Thoracic aorta (tissue), 2 donors: ENCODE measurements at regions not wholly inside any gene's neighbourhood (a gene's known extent, or its start where the extent isn't known, plus 50 kb on each side); places are given as distances from the start of the nearest gene placed in this dataset.

Source experiments
- ATAC-seq: fragments of 150-250 bp; one replicate; pipeline ENCODE4 v1.8.0; 2017; ENCODE audit warnings: low read depth; ENCODE audit not compliant: insufficient number of reproducible peaks, low FRiP score
- DNase-seq: peaks from one replicate; pipeline ENCODE4 v3.0.0-alpha.2; 2020; ENCODE audit warnings: low spot score
- H3K27ac ChIP-seq, 2 donors: fragments of 200-600 bp; sonication (generic); 1 replicate in 1 of 2; 2 replicates in 1 of 2; pipeline ENCODE4 v1.5.1; 2016; ENCODE audit warnings: mild to moderate bottlenecking in 2 of 2, moderate library complexity in 2 of 2
- H3K27me3 ChIP-seq: fragments of 200-600 bp; sonication (generic); replicated peaks from 2 replicates; pipeline ENCODE4 v1.6.0; 2016; ENCODE audit warnings: mild to moderate bottlenecking; ENCODE audit not compliant: insufficient read depth
- H3K36me3 ChIP-seq: fragments of 200-600 bp; sonication (generic); one replicate; pipeline ENCODE4 v1.5.1; 2016
- H3K4me1 ChIP-seq, 2 donors: fragments of 200-600 bp; sonication (generic); 1 replicate in 1 of 2; 2 replicates in 1 of 2; pipeline versions ENCODE4 v1.5.1 to v1.6.0; 2016; ENCODE audit warnings: low read depth in 2 of 2, mild to moderate bottlenecking in 1 of 2; ENCODE audit not compliant: control insufficient read depth in 1 of 2
- H3K4me3 ChIP-seq: fragments of 200-600 bp; sonication (generic); 2 replicates; pipeline ENCODE4 v1.5.1; 2016; ENCODE audit warnings: mild to moderate bottlenecking
- H3K9me3 ChIP-seq: fragments of 200-600 bp; sonication (generic); 2 replicates; pipeline ENCODE4 v1.5.1; 2016
- TF ChIP-seq, protein P1 (sequence below): fragments of 200-600 bp; sonication (generic); IDR thresholded peaks from one replicate; pipeline ENCODE4 v1.5.1; 2019; ENCODE audit warnings: antibody characterized with exemption

DNA sequence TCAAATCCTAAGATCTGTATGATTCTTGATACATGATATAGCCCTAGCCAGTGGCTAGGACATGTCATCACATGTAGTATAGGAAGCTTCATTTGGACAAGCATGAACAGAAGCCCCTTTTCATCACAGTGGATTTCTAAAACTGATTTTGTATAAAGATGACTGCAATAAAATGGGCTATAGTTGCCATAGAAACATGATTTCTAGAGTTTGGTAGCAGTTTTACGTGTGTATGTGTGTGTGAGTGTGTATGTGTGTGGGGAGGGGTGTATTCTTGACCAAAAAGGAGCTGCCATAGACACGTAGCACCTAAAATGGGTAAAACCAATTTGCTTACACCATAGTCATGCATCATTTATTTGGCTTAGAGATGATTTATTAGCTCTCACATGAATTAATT lies 200.5 kb upstream of the CNR1 start:
- H3K27me3 ChIP-seq: no peaks in the 10 kb centered on the region
- H3K36me3 ChIP-seq: no peaks in the 10 kb centered on the region
- DNase-seq: no peak
- H3K9me3 ChIP-seq: no peaks in the 10 kb centered on the region
- TF ChIP-seq, protein P1, sequence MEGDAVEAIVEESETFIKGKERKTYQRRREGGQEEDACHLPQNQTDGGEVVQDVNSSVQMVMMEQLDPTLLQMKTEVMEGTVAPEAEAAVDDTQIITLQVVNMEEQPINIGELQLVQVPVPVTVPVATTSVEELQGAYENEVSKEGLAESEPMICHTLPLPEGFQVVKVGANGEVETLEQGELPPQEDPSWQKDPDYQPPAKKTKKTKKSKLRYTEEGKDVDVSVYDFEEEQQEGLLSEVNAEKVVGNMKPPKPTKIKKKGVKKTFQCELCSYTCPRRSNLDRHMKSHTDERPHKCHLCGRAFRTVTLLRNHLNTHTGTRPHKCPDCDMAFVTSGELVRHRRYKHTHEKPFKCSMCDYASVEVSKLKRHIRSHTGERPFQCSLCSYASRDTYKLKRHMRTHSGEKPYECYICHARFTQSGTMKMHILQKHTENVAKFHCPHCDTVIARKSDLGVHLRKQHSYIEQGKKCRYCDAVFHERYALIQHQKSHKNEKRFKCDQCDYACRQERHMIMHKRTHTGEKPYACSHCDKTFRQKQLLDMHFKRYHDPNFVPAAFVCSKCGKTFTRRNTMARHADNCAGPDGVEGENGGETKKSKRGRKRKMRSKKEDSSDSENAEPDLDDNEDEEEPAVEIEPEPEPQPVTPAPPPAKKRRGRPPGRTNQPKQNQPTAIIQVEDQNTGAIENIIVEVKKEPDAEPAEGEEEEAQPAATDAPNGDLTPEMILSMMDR: no peak
- H3K27ac ChIP-seq: no peak overlapping the region
- ATAC-seq: no peak
- H3K4me1 ChIP-seq: peaks cover 13 to 46% of the 10 kb centered on the region in 2 donors
- H3K4me3 ChIP-seq: no peak overlapping the region

DNA sequence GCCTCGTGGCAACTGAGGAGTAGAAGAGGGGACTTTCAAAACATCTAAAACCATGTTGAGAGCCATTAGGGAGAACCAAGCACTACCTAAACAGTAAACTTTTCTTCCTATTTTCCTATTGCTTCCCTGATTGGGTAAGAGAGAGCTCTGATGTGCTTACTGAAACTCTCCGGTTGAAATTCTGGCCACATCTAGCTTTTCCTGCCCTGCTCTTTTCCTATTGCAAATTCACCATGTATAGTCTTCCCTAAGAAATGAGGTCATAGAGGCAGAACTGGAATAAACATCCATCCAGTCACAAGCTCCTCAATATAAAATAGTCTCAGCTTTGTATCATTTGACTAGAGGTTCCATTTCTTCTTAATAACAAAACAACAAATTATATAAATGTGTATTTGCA lies 199.5 kb upstream of the CNR1 start:
- no peak overlapping the region for H3K27ac ChIP-seq
- H3K4me3 ChIP-seq: no peak overlapping the region
- ATAC-seq: no peak
- TF ChIP-seq, protein P1: no peak
- no peak for DNase-seq
- H3K36me3 ChIP-seq: no peaks in the 10 kb centered on the region
- no peaks in the 10 kb centered on the region for H3K27me3 ChIP-seq
- H3K9me3 ChIP-seq: no peaks in the 10 kb centered on the region
- peaks cover 13 to 55% of the 10 kb centered on the region in 2 donors for H3K4me1 ChIP-seq

DNA sequence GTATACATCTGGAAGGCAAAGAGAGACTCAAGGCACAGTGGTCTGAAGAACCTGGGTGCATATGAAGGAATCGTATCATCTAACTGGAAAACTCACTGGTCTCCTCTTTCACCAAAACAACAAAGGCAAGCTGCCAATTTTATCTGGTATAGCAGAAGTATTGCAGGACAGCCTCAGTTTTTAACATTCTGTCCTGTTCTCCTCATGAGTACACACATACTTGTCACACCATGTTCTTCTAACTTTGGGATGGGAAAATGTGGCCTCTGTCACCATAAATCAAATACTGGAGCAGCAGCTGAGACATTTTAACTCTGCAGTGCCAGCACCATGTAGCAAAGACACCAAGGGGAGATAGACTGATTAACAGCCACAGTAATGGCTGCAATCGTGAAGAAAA lies 199.1 kb upstream of the CNR1 start:
- DNase-seq: no peak
- Histone ChIP-seq H3K4me3 (no peak overlapping the region), H3K4me1 (peaks cover 13 to 60% of the 10 kb centered on the region in 2 donors), H3K36me3 (no peaks in the 10 kb centered on the region), H3K27ac (no peak overlapping the region), H3K9me3 (no peaks in the 10 kb centered on the region), H3K27me3 (no peaks in the 10 kb centered on the region)
- TF ChIP-seq, protein P1: no peak
- ATAC-seq: no peak

DNA sequence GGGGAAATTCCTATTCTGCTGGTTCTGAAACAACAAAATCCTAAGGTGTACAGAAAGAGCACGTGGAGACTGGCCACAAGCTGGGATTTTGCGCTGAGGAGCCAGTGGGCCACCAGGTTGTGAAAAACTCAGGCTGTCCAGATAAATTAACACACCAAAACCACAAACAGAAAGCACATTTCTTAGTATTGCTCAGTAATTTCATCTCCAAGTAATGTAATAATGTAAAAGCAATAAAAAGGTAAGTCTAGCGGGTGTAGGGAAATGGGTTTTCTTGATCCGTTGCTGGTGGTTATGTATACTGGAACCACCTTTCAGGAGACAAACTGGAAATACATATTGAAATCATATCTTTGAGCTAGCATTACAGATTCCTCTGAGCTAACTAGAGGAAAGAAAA lies 195.6 kb upstream of the CNR1 start:
- no peak for ATAC-seq

DNA sequence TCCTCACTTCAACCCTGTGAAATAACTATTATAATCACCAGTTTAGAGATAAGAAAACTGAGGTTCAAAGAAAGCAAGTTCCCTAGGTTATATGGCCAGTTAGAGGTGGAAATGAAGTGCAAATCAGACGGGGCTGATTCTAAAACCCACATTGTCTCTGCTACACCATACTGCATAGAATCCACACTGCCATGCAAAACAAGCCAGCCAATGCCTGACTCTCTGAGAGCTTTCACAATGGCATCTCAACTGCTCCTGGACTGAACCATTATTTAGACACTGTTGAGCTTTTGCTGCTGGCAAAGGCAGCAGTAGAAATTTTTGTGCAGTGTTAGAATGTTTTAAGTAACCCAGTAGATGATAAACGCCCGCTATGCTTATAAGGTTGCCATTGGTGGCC lies 195.2 kb upstream of the CNR1 start:
- Histone ChIP-seq H3K27ac (no peak overlapping the region), H3K4me3 (no peak overlapping the region), H3K36me3 (no peaks in the 10 kb centered on the region), H3K4me1 (peaks cover 6 to 39% of the 10 kb centered on the region in 2 donors), H3K27me3 (no peaks in the 10 kb centered on the region), H3K9me3 (no peaks in the 10 kb centered on the region)
- TF ChIP-seq, protein P1: no peak
- DNase-seq (no peak), ATAC-seq (no peak)

More for the DNA sequence above, 195.6 kb upstream of the CNR1 start:
- H3K27me3 ChIP-seq: no peaks in the 10 kb centered on the region
- H3K36me3 ChIP-seq: no peaks in the 10 kb centered on the region
- no peak overlapping the region for H3K4me3 ChIP-seq
- H3K9me3 ChIP-seq: no peaks in the 10 kb centered on the region
- TF ChIP-seq, protein P1: no peak
- H3K4me1 ChIP-seq: peaks cover 6 to 43% of the 10 kb centered on the region in 2 donors
- no peak overlapping the region for H3K27ac ChIP-seq
- DNase-seq: no peak
